Activated T-cell treated with anti-CD3 and anti-CD28 coated beads for 48 hours (primary cell): ENCODE measurements at regions not wholly inside any gene's neighbourhood (a gene's known extent, or its start where the extent isn't known, plus 50 kb on each side); places are given as distances from the start of the nearest gene placed in this dataset.
"Not testable (repeated sequence)": the region's sequence is repeated elsewhere in the genome, so short reads cannot be mapped to it uniquely, and the experiment has no call there.

Experiments
- DNase-seq: peaks from one replicate; pipeline ENCODE4 v3.0.0-alpha.2; 2020; ENCODE audit warnings: low read depth

GRCh38 chr17:31621566-31621965 is 230.1 kb downstream of the RAB11FIP4 start:
- no peak for DNase-seq

- not testable (repeated sequence) for DNase-seq
These were observed 219.6 kb downstream of the RAB11FIP4 start for GRCh38 chr17:31611053-31611452.

DNA sequence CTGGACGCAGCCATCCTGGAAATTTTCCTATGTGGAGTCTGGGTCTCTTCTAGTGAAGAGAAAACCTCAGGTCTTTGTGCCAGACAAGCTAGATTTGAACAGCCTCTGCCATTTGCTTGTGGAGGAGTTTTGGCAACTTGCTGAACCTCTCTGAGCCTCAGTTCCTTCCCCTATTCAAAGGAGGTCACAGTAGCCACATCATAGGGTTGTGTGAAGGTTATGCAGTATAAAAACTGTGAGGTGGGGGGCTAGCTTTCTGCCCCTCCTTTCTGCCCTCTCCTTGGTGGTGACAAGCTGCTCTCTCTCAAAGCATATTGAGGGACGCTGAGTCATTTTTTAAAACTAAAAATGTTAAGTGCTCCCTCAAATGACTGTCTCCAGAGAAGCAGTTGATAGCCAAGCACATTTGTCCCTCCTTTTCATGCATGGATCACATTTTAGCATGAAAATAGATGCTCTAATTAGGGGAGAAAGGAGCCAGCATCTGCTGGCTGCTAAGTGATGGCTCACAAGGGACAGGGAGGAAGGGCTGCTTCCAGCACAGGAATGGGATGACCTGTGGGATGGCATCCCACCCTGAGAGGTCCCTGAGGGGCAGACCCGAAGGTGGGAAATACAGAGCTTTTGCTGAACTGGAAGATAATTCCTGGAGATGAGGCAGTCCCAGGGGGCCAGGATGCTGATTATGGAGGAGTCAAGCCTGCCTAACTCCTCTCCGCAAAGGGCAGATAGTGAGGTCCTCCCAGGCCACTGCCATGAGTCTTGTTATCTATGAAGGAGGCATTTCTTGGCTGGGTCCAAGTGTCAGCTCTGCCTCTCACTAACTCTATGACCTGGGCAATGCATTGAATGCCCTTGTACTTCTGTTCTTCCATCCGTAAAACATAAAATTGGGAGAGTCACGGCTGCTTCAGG is 218.8 kb downstream of the RAB11FIP4 start:
- no peak for DNase-seq

GRCh38 chr17:31609331-31609730 is 217.9 kb downstream of the RAB11FIP4 start:
- no peak for DNase-seq

- no peak for DNase-seq
These were observed 217.3 kb downstream of the RAB11FIP4 start for GRCh38 chr17:31608659-31609254.

DNA sequence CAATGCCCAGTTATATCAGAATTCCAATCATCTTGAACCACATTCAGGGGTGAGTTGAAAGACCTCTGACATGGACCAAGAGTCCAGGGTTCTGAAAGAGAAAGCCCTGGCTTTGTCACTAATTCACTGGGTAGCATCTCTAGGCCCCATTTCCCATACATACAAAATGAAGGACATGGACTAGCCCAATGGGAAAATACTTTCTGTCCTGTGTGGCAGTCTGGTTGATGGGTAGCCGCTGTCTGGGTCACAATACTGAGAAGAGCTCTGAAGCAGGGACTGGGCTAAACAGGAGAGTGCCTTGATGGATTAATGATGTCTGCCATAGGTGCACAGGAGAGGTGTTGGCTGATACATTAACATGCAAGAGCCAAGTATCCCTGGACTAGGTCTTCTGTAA is 214.3 kb downstream of the RAB11FIP4 start:
- no peak for DNase-seq

GRCh38 chr17:31604936-31605335 is 213.5 kb downstream of the RAB11FIP4 start:
- no peak for DNase-seq

- not testable (repeated sequence) for DNase-seq
These were observed 208.7 kb downstream of the RAB11FIP4 start for GRCh38 chr17:31600144-31600543.

DNA sequence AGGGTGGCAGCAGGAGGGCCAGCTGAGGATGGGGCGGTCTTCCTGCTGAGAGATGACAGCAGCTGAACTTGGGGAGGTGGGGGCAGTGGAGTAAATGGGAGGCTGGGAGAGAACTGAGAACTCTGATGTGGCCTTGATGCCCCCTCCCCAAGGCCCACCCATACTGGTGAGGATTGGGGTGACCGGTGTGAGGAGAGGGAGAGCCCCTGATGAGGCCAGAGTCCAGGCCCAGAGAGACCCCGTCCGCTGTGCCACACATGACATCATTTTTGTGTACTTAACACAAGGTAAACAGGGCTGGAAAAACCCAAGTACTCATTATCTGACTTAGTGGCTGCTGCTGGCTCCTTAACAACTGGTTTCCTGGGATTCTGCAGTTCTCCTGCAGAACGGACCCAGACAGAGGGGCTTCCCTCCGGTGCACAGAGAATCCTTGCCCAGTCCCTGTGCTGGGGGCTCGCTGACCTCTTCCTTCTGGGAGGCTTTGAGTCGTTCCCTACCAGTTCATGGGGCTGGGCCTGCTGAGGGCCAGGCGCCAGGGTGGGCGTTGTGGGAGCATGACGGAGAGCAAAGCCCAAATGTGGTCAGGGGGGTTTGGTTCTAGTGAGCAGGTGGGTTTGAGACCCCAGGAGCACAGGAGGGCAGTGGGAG is 207.6 kb downstream of the RAB11FIP4 start:
- no peak for DNase-seq

DNA sequence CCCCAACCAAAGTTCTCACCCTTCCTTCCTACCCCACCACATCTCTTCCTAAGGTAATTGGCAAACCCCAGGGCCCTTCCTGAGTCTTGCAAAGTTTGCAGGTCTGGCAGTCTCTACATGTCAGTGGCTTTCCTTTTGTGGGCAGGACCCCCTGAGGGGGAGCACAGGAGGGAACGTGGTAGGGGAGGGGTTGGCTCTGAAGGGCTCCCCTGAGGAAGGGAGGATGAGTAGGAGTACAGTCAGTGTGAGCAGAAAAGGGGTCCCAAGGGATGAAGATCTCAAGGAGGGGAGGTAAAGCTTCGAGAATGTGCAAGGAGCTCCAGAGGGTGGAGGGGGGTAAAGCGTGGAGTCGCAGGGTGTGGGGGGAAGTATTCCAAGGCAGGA is 206.9 kb downstream of the RAB11FIP4 start:
- no peak for DNase-seq

DNA sequence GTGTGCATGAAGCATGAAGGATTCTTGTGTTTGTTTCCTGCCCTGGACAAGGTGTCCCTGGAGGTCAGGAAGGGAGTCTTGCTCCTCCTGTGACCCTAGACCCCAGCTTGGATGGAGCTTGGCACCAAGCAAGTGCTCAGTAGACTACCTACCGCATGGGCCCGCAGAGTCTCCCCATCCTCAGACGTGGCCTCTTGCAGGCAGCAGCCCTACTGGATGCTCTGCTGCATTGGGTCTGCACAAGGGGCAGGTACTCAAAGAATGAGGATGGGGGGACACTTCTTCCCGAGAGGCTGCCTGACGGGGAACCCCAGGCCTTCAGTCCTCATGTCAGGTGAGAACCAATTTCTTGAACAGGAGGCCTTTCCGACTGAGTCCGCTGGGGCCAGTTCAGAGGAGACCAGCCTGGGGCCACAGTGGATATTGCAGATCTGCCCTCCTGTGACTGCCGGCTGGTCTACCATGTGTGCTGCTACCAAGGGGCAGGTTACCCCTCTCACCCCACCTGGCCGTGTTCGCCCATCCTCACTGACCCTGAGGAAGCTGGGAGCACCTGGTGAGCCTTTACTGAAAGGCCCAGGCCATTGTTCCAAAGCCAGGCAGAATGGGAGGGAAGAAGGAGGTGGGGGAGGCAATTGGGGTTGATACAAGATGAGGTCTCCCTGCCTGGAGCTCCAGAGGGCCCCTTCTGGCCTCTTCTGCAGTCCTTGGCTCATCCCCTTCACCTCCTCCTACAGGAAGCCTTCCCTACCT is 206.3 kb downstream of the RAB11FIP4 start:
- no peak for DNase-seq

GRCh38 chr17:31596382-31597323 is 205.2 kb downstream of the RAB11FIP4 start:
- peak; percentile 12 for DNase-seq

- DNase-seq: no peak
These were observed 204.3 kb downstream of the RAB11FIP4 start for GRCh38 chr17:31595666-31596381.

- no peak for DNase-seq
These were observed 203.6 kb downstream of the RAB11FIP4 start for GRCh38 chr17:31595076-31595475.

GRCh38 chr17:31594416-31594815 is 202.9 kb downstream of the RAB11FIP4 start:
- DNase-seq: no peak

DNA sequence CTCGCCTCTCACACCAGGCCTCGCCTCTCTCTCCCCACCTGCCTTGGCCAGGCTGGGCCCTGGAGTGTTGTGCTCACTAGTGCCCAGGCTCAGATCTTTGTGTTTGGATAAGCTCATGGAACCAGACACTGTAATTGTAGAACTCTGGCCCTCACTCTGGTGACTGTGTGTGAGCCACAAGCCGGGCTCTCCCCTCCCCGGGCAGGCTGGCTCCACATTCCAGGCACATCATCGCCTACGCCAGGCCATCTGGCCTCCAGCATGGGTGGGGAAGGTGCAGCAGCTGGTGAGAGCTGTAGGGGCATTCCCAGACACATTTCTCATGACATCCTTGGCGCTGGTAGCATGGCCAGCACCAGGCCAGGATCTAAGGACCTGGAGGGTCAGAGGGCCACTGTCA is 202.3 kb downstream of the RAB11FIP4 start:
- no peak for DNase-seq

GRCh38 chr17:31591924-31592323 is 200.4 kb downstream of the RAB11FIP4 start:
- DNase-seq: no peak

DNA sequence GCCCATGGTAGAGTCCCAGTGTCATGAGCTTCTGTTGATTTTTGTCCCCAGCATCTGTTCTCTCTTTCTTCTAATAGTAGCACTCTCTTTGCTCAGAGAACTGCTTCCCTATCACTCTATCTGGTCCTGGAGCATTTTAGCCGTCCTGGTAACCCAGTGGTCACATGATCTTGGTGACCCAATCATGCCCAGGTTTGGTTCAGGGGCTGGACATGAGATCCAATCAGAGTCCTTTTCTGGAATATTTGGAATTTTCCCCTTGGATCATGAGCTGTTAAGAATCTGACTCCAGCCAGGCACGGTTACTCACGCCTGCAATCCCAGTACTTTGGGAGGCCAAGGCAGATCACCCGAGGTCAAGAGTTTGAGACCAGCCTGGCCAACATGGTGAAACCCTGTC is 197.0 kb downstream of the RAB11FIP4 start:
- DNase-seq: no peak

DNA sequence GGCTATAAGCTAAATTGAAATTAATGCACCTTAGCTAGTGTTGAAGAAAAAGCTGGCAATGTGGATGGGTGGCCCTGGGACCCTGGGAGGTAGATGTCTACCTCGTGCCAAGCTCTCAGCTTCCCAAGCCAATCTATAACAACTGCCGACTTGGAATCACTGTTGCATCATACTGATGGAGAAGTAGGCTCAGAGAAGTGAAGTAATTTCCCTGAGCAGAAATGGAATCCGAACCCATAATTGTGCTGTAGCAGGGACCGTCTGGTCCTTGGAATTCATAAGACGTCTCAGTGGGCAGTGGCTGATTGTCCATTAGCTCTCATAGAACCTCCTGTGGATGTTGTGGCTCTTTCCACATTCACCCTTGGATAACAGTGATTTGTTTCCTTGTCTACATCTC is 196.6 kb downstream of the RAB11FIP4 start:
- no peak for DNase-seq
